GM12878 (cell line): ENCODE measurements at regions not wholly inside any gene's neighbourhood (a gene's known extent, or its start where the extent isn't known, plus 50 kb on each side); places are given as distances from the start of the nearest gene placed in this dataset.

Source experiments
- EZH2 ChIP-seq: IDR thresholded peaks from 2 replicates; pipeline ENCODE4 v1.6.1; 2012; ENCODE audit warnings: low read depth, mild to moderate bottlenecking, control low read depth, inconsistent platforms, low read length, borderline replicate concordance; ENCODE audit not compliant: control insufficient read depth
- YY1 ChIP-seq: IDR thresholded peaks from 2 replicates; pipeline ENCODE4 v1.6.1; 2011; ENCODE audit warnings: low read depth, mild to moderate bottlenecking, low read length
- TF ChIP-seq, protein P1 (sequence below), 3 experiments: IDR thresholded peaks in 2 of 3; conservative IDR thresholded peaks in 1 of 3; 2 replicates each; pipeline ENCODE4 v1.5.1; 2011; ENCODE audit warnings: low read depth in 3 of 3, low read length in 3 of 3, mild to moderate bottlenecking in 3 of 3, control low read depth in 2 of 3, moderate library complexity in 2 of 3, inconsistent platforms in 1 of 3, mixed read lengths in 1 of 3; ENCODE audit not compliant: control insufficient read depth in 2 of 3, insufficient read depth in 1 of 3; ENCODE audit errors: extremely low read depth in 1 of 3

DNA sequence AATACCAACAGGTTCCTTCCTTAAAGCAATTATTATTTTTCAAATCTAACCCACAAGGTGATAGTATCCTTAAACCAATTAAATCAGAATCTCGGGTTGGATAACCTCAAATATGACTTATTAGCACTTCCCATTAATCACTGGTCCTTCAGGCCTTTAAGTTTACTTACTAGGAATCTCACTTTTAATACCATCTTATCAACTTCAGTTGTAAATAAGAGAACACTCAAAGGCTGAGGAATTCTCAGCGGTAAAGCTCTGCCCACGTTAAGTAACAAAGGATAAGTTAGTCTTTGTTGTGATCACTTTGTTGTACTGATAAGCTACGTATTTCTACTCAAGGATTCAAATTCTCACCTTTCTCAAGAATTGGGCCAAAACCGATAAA lies 82.0 kb downstream of the OR2B2 start:
- no peak for TF ChIP-seq EZH2
- TF ChIP-seq YY1 = no peak
- TF ChIP-seq, protein P1, sequence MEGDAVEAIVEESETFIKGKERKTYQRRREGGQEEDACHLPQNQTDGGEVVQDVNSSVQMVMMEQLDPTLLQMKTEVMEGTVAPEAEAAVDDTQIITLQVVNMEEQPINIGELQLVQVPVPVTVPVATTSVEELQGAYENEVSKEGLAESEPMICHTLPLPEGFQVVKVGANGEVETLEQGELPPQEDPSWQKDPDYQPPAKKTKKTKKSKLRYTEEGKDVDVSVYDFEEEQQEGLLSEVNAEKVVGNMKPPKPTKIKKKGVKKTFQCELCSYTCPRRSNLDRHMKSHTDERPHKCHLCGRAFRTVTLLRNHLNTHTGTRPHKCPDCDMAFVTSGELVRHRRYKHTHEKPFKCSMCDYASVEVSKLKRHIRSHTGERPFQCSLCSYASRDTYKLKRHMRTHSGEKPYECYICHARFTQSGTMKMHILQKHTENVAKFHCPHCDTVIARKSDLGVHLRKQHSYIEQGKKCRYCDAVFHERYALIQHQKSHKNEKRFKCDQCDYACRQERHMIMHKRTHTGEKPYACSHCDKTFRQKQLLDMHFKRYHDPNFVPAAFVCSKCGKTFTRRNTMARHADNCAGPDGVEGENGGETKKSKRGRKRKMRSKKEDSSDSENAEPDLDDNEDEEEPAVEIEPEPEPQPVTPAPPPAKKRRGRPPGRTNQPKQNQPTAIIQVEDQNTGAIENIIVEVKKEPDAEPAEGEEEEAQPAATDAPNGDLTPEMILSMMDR (IDR thresholded peaks at IDR 0.05 in 2 of 3, conservative IDR thresholded peaks at IDR 0.05 in 1 of 3; ENCODE audit: control insufficient read depth in 2 of 3, extremely low read depth in 1 of 3, insufficient read depth in 1 of 3, low read depth in 3 of 3, low read length in 3 of 3) = no peak
